T-helper 1 cell (primary cell): ENCODE measurements at regions not wholly inside any gene's neighbourhood (a gene's known extent, or its start where the extent isn't known, plus 50 kb on each side); places are given as distances from the start of the nearest gene placed in this dataset.

Experiments
- DNase-seq, 5 donors: peaks; one replicate each; pipeline ENCODE4 v3.0.0-alpha.2; 2012 to 2020

- no peak for DNase-seq
These were observed 79.3 kb upstream of the RBMS3 start for GRCh38 chr3:29201604-29202003.

- no peak for DNase-seq
These were observed 78.5 kb upstream of the RBMS3 start for GRCh38 chr3:29202378-29202777.

GRCh38 chr3:29203851-29204250 lies 77.0 kb upstream of the RBMS3 start:
- no peak for DNase-seq

- no peak for DNase-seq
These were observed 73.4 kb upstream of the RBMS3 start for GRCh38 chr3:29207427-29207826.

GRCh38 chr3:29212789-29213433 lies 68.0 kb upstream of the RBMS3 start:
- DNase-seq: peak in 1 of 5 donors; percentile 35

- no peak for DNase-seq
These were observed 66.7 kb upstream of the RBMS3 start for GRCh38 chr3:29214009-29214658.

GRCh38 chr3:29215948-29216347 lies 64.9 kb upstream of the RBMS3 start:
- no peak for DNase-seq

GRCh38 chr3:29226706-29227105 lies 54.2 kb upstream of the RBMS3 start:
- DNase-seq: no peak

- no peak for DNase-seq
These were observed 53.6 kb upstream of the RBMS3 start for GRCh38 chr3:29227307-29227706.
